HEK293T (cell line): ENCODE measurements at regions not wholly inside any gene's neighbourhood (a gene's known extent, or its start where the extent isn't known, plus 50 kb on each side); places are given as distances from the start of the nearest gene placed in this dataset.

Experiments
- CTCF ChIA-PET: fragments of 350-600 bp; formaldehyde crosslinking; extraction: SDS; loops from one replicate; lab custom pipeline; 2021; ENCODE audit warnings: antibody characterized with exemption, inconsistent platforms; lab: Yijun Ruan, JAX
- POLR2A ChIA-PET: fragments of 350-600 bp; formaldehyde crosslinking; extraction: SDS; loops from one replicate; lab custom pipeline; 2020; ENCODE audit warnings: antibody characterized with exemption, inconsistent platforms; lab: Yijun Ruan, JAX
- DNase-seq: peaks from one replicate; pipeline ENCODE4 v3.0.0; 2012; ENCODE audit warnings: mixed read lengths; ENCODE audit errors: extremely low spot score
- ARNT ChIP-seq: fragments of 450-650 bp; IDR thresholded peaks from 2 replicates; pipeline ENCODE4 v1.6.1; 2017; ENCODE audit warnings: mild to moderate bottlenecking
- BHLHE40 ChIP-seq: fragments of 450-650 bp; IDR thresholded peaks from 2 replicates; pipeline ENCODE4 v1.6.1; 2016; ENCODE audit warnings: mild to moderate bottlenecking, moderate library complexity, borderline replicate concordance
- CTBP1 ChIP-seq: fragments of 450-650 bp; IDR thresholded peaks from 2 replicates; pipeline ENCODE4 v1.6.1; 2016; ENCODE audit warnings: borderline replicate concordance
- ELF4 ChIP-seq: fragments of 450-650 bp; IDR thresholded peaks from 2 replicates; pipeline ENCODE4 v1.6.1; 2017; ENCODE audit warnings: antibody characterized with exemption
- FOXA1 ChIP-seq: fragments of 450-650 bp; IDR thresholded peaks from 2 replicates; pipeline ENCODE4 v1.6.1; 2016; ENCODE audit warnings: mild to moderate bottlenecking
- FOXK2 ChIP-seq: fragments of 450-650 bp; IDR thresholded peaks from 2 replicates; pipeline ENCODE4 v1.6.1; 2016; ENCODE audit warnings: mild to moderate bottlenecking
- FOXM1 ChIP-seq: fragments of 450-650 bp; IDR thresholded peaks from 2 replicates; pipeline ENCODE4 v1.6.1; 2017; ENCODE audit warnings: mild to moderate bottlenecking, borderline replicate concordance
- HDGF ChIP-seq: fragments of 450-650 bp; IDR thresholded peaks from 2 replicates; pipeline ENCODE4 v1.6.1; 2017; ENCODE audit warnings: antibody characterized with exemption, borderline replicate concordance
- L3MBTL2 ChIP-seq: fragments of 450-650 bp; conservative IDR thresholded peaks from 2 replicates; pipeline ENCODE4 v1.6.1; 2016; ENCODE audit warnings: mild to moderate bottlenecking
- LEF1 ChIP-seq: fragments of 450-650 bp; IDR thresholded peaks from 2 replicates; pipeline ENCODE4 v1.6.1; 2017; ENCODE audit warnings: mild to moderate bottlenecking, borderline replicate concordance
- NFRKB ChIP-seq: fragments of 450-650 bp; IDR thresholded peaks from 2 replicates; pipeline ENCODE4 v1.6.1; 2016; ENCODE audit warnings: mild to moderate bottlenecking, moderate library complexity
- PKNOX1 ChIP-seq: fragments of 450-650 bp; IDR thresholded peaks from 2 replicates; pipeline ENCODE4 v1.6.1; 2016
- SP1 ChIP-seq: fragments of 450-650 bp; IDR thresholded peaks from 2 replicates; pipeline ENCODE4 v1.6.1; 2017
- SUZ12 ChIP-seq: fragments of 450-650 bp; IDR thresholded peaks from 2 replicates; pipeline ENCODE4 v1.6.1; 2016; ENCODE audit warnings: mild to moderate bottlenecking
- TARDBP ChIP-seq: fragments of 450-650 bp; IDR thresholded peaks from 2 replicates; pipeline ENCODE4 v1.6.1; 2016
- ZNF384 ChIP-seq: fragments of 450-650 bp; IDR thresholded peaks from 2 replicates; pipeline ENCODE4 v1.6.1; 2016

- CTCF ChIA-PET: interaction anchor here (0.7 kb wide), 1 partner anchor 102 kb away, joined by 3 read pairs; no protein-coding TSS in a partner anchor
- DNase-seq: no peak
- POLR2A ChIA-PET: no interaction called here
- TF ChIP-seq PKNOX1: no peak
- TF ChIP-seq HDGF: no peak
- TF ChIP-seq BHLHE40: no peak
- no peak for TF ChIP-seq LEF1
- no peak for TF ChIP-seq ELF4
- TF ChIP-seq FOXK2: no peak
- no peak for TF ChIP-seq FOXA1
- TF ChIP-seq CTBP1: no peak
- no peak for TF ChIP-seq FOXM1
- no peak for TF ChIP-seq SP1
- no peak for TF ChIP-seq ZNF384
- TF ChIP-seq TARDBP: no peak
- TF ChIP-seq NFRKB: no peak
Measured at GRCh38 chr18:49662506-49662905, 100.6 kb downstream of the LIPG start.

- ChIA-PET POLR2A (no interaction called here), CTCF (no interaction called here)
- DNase-seq: no peak
- TF ChIP-seq BHLHE40 (no peak), L3MBTL2 (no peak), SP1 (no peak)
Measured at GRCh38 chr18:49658823-49659404, 97.1 kb downstream of the LIPG start.

- CTCF ChIA-PET: no interaction called here
- POLR2A ChIA-PET: interaction anchor here (1.0 kb wide), 1 partner anchor 70 kb away, joined by 3 read pairs; no protein-coding TSS in a partner anchor
- peak; percentile 18 for DNase-seq
- TF ChIP-seq FOXK2 (no peak), SUZ12 (no peak), ZNF384 (no peak), L3MBTL2 (no peak), NFRKB (no peak), FOXA1 (no peak), TARDBP (no peak), LEF1 (no peak), SP1 (no peak), HDGF (no peak), FOXM1 (no peak), BHLHE40 (no peak), CTBP1 (no peak), ELF4 (no peak), ARNT (no peak), PKNOX1 (no peak)
Measured at GRCh38 chr18:49656073-49656692, 94.3 kb downstream of the LIPG start.

- no peak for DNase-seq
- TF ChIP-seq NFRKB (no peak), ELF4 (no peak)
- CTCF ChIA-PET: no interaction called here
- POLR2A ChIA-PET: interaction anchor here (1.0 kb wide), 1 partner anchor 71 kb away, joined by 3 read pairs; no protein-coding TSS in a partner anchor
Measured at GRCh38 chr18:49655266-49656072, 93.6 kb downstream of the LIPG start.

- CTCF ChIA-PET: no interaction called here
- POLR2A ChIA-PET: no interaction called here
- no peak for TF ChIP-seq FOXA1
- no peak for TF ChIP-seq HDGF
- no peak for TF ChIP-seq FOXM1
- TF ChIP-seq SUZ12: no peak
- TF ChIP-seq ARNT: no peak
- TF ChIP-seq TARDBP: no peak
- no peak for TF ChIP-seq ELF4
- no peak for TF ChIP-seq NFRKB
- no peak for TF ChIP-seq BHLHE40
- TF ChIP-seq PKNOX1: no peak
- TF ChIP-seq FOXK2: no peak
- no peak for TF ChIP-seq LEF1
- TF ChIP-seq CTBP1: no peak
- no peak for TF ChIP-seq SP1
- no peak for TF ChIP-seq L3MBTL2
- TF ChIP-seq ZNF384: no peak
- DNase-seq: no peak
Measured at GRCh38 chr18:49654347-49654746, 92.5 kb downstream of the LIPG start.
